ENCODE measurements at regions not wholly inside any gene's neighbourhood (a gene's known extent, or its start where the extent isn't known, plus 50 kb on each side); places are given as distances from the start of the nearest gene placed in this dataset.
"Not testable (repeated sequence)": the region's sequence is repeated elsewhere in the genome, so short reads cannot be mapped to it uniquely, and the experiment has no call there.

DNA sequence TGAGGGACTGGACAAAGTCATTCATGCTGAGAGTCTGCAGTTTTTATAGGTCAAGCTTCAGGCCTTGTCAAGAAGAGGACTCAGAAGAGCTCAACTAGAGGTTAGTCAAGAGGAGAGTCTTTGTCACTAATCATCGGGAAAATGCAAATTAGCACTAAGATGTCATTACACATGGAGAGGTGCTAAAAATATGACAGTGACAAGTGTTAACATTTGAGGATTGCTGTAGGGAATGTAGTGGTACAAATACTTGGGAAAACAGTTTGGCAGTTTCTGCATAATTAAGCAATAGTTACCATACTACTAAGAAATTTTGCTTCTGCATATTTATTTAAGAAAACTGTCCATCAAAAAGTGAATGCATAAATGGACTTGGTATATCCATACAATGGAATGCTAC, 60.9 kb upstream of the CSRP2 start:
- no peak overlapping the region for H3K4me3 ChIP-seq (replicated peaks in 1 of 2; ENCODE audit: low read depth in 2 of 2, low read length in 2 of 2)
- TF ChIP-seq, protein P1, sequence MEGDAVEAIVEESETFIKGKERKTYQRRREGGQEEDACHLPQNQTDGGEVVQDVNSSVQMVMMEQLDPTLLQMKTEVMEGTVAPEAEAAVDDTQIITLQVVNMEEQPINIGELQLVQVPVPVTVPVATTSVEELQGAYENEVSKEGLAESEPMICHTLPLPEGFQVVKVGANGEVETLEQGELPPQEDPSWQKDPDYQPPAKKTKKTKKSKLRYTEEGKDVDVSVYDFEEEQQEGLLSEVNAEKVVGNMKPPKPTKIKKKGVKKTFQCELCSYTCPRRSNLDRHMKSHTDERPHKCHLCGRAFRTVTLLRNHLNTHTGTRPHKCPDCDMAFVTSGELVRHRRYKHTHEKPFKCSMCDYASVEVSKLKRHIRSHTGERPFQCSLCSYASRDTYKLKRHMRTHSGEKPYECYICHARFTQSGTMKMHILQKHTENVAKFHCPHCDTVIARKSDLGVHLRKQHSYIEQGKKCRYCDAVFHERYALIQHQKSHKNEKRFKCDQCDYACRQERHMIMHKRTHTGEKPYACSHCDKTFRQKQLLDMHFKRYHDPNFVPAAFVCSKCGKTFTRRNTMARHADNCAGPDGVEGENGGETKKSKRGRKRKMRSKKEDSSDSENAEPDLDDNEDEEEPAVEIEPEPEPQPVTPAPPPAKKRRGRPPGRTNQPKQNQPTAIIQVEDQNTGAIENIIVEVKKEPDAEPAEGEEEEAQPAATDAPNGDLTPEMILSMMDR (IDR thresholded peaks at IDR 0.05; ENCODE audit: low read depth, low read length): no peak
- DNase-seq (ENCODE audit: low read depth in 2 of 2): no peak

DNA sequence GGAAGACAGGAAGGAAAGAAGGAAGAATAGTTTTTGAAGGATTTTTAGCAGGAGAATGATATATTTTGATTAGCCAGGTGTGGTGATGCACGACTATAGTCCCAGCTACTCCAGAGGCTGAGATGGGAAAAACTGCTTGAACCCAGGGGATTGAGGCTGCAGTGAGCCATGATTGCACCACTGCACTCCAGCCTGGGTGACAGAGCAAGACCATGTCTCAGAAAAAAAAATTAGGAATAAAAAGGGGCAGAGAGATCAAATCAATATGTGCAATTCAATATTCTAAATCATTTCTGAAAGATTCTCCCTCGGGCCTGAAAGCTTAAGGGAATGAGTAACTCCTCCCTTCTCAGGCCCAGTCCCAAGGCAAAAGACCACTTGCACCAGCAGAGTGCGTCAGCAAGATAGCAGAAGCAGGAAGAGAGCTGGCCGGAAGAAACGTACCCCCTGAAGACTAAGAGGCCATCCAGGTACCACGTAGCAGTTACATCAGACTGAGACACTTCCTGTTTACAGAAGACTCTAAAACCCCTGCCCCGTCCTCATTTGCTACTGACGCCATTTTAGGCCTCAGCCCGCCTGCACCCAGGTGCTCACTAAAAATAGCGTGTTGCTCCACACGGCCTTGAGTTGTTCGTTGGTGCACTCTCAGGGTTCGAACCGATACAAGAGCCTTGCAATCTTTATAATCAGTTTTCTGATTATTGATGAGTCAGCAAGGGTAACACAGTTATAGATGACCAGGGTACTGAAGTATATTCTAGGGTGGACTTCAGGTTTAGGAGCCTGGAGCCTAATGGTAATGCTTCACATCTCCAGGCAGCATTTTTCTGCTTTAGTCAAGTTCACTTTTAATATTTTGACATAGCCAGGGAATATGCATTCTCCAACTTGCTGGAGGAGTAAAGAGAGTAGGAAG, 57.7 kb upstream of the CSRP2 start:
- H3K4me3 ChIP-seq (replicated peaks in 1 of 2; ENCODE audit: low read depth in 2 of 2, low read length in 2 of 2): no peak overlapping the region
- DNase-seq (ENCODE audit: low read depth in 2 of 2): no peak
- TF ChIP-seq, protein P1 (IDR thresholded peaks at IDR 0.05; ENCODE audit: low read depth, low read length): no peak

DNA sequence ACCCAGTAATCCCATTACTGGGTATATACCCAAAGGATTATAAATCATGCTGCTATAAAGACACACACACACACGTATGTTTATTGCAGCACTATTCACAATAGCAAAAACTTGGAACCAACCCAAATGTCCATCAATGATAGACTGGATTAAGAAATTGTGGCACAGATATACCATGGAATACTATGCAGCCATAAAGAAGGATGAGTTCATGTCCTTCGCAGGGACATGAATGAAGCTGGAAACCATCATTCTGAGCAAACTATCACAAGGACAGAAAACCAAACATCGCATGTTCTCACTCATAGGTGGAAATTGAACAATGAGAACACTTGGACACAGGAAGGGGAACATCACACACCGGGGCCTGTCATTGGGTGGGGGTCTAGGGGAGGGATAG, 54.6 kb upstream of the CSRP2 start:
- not testable (repeated sequence) for H3K4me3 ChIP-seq (replicated peaks in 1 of 2; ENCODE audit: low read depth in 2 of 2, low read length in 2 of 2); DNase-seq (ENCODE audit: low read depth in 2 of 2)

DNA sequence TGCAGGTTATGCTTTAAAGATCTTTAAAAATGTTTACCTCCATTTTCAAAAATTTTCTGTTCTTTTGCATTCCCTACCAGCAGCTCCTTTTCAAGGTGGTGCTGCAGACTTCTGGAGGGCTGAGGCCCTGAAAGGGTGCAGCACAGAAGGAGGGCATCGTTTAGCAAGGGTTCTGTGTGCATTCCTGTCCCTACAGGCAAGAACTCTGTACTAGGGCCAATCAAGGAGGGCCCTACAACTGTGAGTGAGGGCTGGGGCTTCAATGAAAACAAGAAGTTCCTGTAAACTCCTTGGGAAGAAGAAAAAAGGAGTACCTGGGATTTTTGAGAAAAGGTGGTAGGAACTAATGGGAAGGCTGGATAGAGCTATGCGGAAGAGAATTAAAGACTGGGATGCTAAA, 50.7 kb upstream of the CSRP2 start:
- no peak for DNase-seq (ENCODE audit: low read depth in 2 of 2)
- TF ChIP-seq, protein P1 (IDR thresholded peaks at IDR 0.05; ENCODE audit: low read depth, low read length): no peak
- H3K4me3 ChIP-seq (replicated peaks in 1 of 2; ENCODE audit: low read depth in 2 of 2, low read length in 2 of 2): no peak overlapping the region

Data from cardiac fibroblast (primary cell).